Mesendoderm (in vitro differentiated cells): ENCODE measurements at regions not wholly inside any gene's neighbourhood (a gene's known extent, or its start where the extent isn't known, plus 50 kb on each side); places are given as distances from the start of the nearest gene placed in this dataset.

Experiments used
- DNase-seq: peaks from one replicate; pipeline ENCODE4 v3.0.0; 2013
- H2AK5ac ChIP-seq: 2 replicates; pipeline ENCODE4 v1.6.1; 2013; ENCODE audit warnings: low read length, inconsistent platforms
- H2BK120ac ChIP-seq: 2 replicates; pipeline ENCODE4 v1.6.1; 2013; ENCODE audit warnings: low read depth, mild to moderate bottlenecking, low read length, moderate library complexity, mixed read lengths
- H2BK15ac ChIP-seq: replicated peaks from 2 replicates; pipeline ENCODE4 v1.6.1; 2013; ENCODE audit warnings: low read depth, mild to moderate bottlenecking, moderate library complexity
- H2BK5ac ChIP-seq: 2 replicates; pipeline ENCODE4 v1.6.1; 2013; ENCODE audit warnings: low read length, inconsistent platforms
- H3K18ac ChIP-seq: 2 replicates; pipeline ENCODE4 v1.6.1; 2013; ENCODE audit warnings: mild to moderate bottlenecking, low read length, mixed read lengths
- H3K23ac ChIP-seq: one replicate; pipeline ENCODE4 v1.6.1; 2013; ENCODE audit warnings: low read length
- H3K27ac ChIP-seq: 2 replicates; pipeline ENCODE4 v1.5.1; 2013; ENCODE audit warnings: low read depth, mild to moderate bottlenecking, inconsistent platforms, low read length, moderate library complexity
- H3K27me3 ChIP-seq: 2 replicates; pipeline ENCODE4 v1.6.1; 2013; ENCODE audit warnings: low read length, control low read depth, mild to moderate bottlenecking, inconsistent platforms; ENCODE audit not compliant: insufficient read depth, poor library complexity
- H3K36me3 ChIP-seq: 2 replicates; pipeline ENCODE4 v1.6.1; 2013; ENCODE audit warnings: low read length, inconsistent platforms; ENCODE audit not compliant: control insufficient read depth, insufficient read depth
- H3K4ac ChIP-seq: one replicate; pipeline ENCODE4 v1.6.1; 2013; ENCODE audit warnings: low read depth, mild to moderate bottlenecking, low read length, moderate library complexity
- H3K4me1 ChIP-seq: 2 replicates; pipeline ENCODE4 v1.6.1; 2013; ENCODE audit warnings: low read depth, low read length, inconsistent platforms; ENCODE audit not compliant: control insufficient read depth
- H3K4me2 ChIP-seq: 2 replicates; pipeline ENCODE4 v1.6.1; 2013; ENCODE audit warnings: low read length
- H3K4me3 ChIP-seq: 2 replicates; pipeline ENCODE4 v1.5.1; 2013; ENCODE audit warnings: mild to moderate bottlenecking, low read length
- H3K56ac ChIP-seq: one replicate; pipeline ENCODE4 v1.6.1; 2013; ENCODE audit warnings: low read length
- H3K79me1 ChIP-seq: 2 replicates; pipeline ENCODE4 v1.6.1; 2013; ENCODE audit warnings: low read length, inconsistent platforms
- H3K79me2 ChIP-seq: 2 replicates; pipeline ENCODE4 v1.6.1; 2013; ENCODE audit warnings: mild to moderate bottlenecking, low read length; ENCODE audit not compliant: control insufficient read depth, insufficient read depth
- H3K9ac ChIP-seq: 2 replicates; pipeline ENCODE4 v1.6.1; 2013; ENCODE audit warnings: low read length, inconsistent platforms
- H4K5ac ChIP-seq: one replicate; pipeline ENCODE4 v1.6.1; 2013; ENCODE audit warnings: low read length
- H4K8ac ChIP-seq: one replicate; pipeline ENCODE4 v1.6.1; 2013; ENCODE audit warnings: low read depth, mild to moderate bottlenecking, control low read depth, low read length, moderate library complexity
- WGBS: extraction: QIAGEN DNeasy Blood & Tissue Kit; methylation state at CpG from one replicate; pipeline ENCODE4 v1.1.7; 2013; ENCODE audit warnings: low lambda C conversion rate, missing lambda C conversion rate; ENCODE audit not compliant: insufficient coverage; ENCODE audit errors: extremely low coverage; 5-methylcytosine and 5-hydroxymethylcytosine counted together

GRCh38 chr3:34235096-34235495 lies 436.7 kb downstream of the PDCD6IP start:
- no peak overlapping the region for H2AK5ac ChIP-seq
- no peaks in the 10 kb centered on the region for H3K4me1 ChIP-seq
- H4K5ac ChIP-seq = no peak overlapping the region
- H2BK15ac ChIP-seq = no peak overlapping the region
- H3K79me1 ChIP-seq = no peaks in the 10 kb centered on the region
- no peaks in the 10 kb centered on the region for H3K27me3 ChIP-seq
- H2BK120ac ChIP-seq = no peak overlapping the region
- no peak overlapping the region for H4K8ac ChIP-seq
- no peaks in the 10 kb centered on the region for H3K36me3 ChIP-seq
- no peak overlapping the region for H2BK5ac ChIP-seq
- no peak overlapping the region for H3K23ac ChIP-seq
- H3K27ac ChIP-seq = no peak overlapping the region
- H3K79me2 ChIP-seq = no peaks in the 10 kb centered on the region
- no CpG with 5 or more reads among the region's 2 CpGs for WGBS
- H3K18ac ChIP-seq = no peak overlapping the region
- H3K4me2 ChIP-seq = no peak overlapping the region
- no peak overlapping the region for H3K9ac ChIP-seq
- H3K4ac ChIP-seq = no peak overlapping the region
- no peak for DNase-seq
- H3K4me3 ChIP-seq = no peak overlapping the region
- H3K56ac ChIP-seq = no peak overlapping the region

- H3K4me1 ChIP-seq = no peaks in the 10 kb centered on the region
- no peak overlapping the region for H4K5ac ChIP-seq
- WGBS = no CpG with 5 or more reads among the region's 1 CpG
- no peak overlapping the region for H3K4ac ChIP-seq
- no peaks in the 10 kb centered on the region for H3K27me3 ChIP-seq
- no peak overlapping the region for H3K4me3 ChIP-seq
- H3K4me2 ChIP-seq = no peak overlapping the region
- no peaks in the 10 kb centered on the region for H3K79me2 ChIP-seq
- no peak overlapping the region for H3K56ac ChIP-seq
- no peak overlapping the region for H3K27ac ChIP-seq
- no peaks in the 10 kb centered on the region for H3K79me1 ChIP-seq
- H2AK5ac ChIP-seq = no peak overlapping the region
- no peak overlapping the region for H3K23ac ChIP-seq
- H3K36me3 ChIP-seq = no peaks in the 10 kb centered on the region
- no peak for DNase-seq
- no peak overlapping the region for H4K8ac ChIP-seq
- no peak overlapping the region for H3K18ac ChIP-seq
- no peak overlapping the region for H2BK15ac ChIP-seq
- no peak overlapping the region for H3K9ac ChIP-seq
- no peak overlapping the region for H2BK120ac ChIP-seq
- no peak overlapping the region for H2BK5ac ChIP-seq
Observed at GRCh38 chr3:34237946-34238345, 439.5 kb downstream of the PDCD6IP start.

GRCh38 chr3:34238407-34238806 lies 440.0 kb downstream of the PDCD6IP start:
- no peak overlapping the region for H2AK5ac ChIP-seq
- no peak overlapping the region for H3K9ac ChIP-seq
- no peak overlapping the region for H3K4me2 ChIP-seq
- no peaks in the 10 kb centered on the region for H3K79me1 ChIP-seq
- no peak overlapping the region for H3K4me3 ChIP-seq
- no peak overlapping the region for H3K18ac ChIP-seq
- no peaks in the 10 kb centered on the region for H3K4me1 ChIP-seq
- H4K5ac ChIP-seq = no peak overlapping the region
- H4K8ac ChIP-seq = no peak overlapping the region
- no peak overlapping the region for H3K23ac ChIP-seq
- H3K56ac ChIP-seq = no peak overlapping the region
- H2BK120ac ChIP-seq = no peak overlapping the region
- DNase-seq = no peak
- no peaks in the 10 kb centered on the region for H3K36me3 ChIP-seq
- no peak overlapping the region for H2BK5ac ChIP-seq
- no peaks in the 10 kb centered on the region for H3K27me3 ChIP-seq
- H3K27ac ChIP-seq = no peak overlapping the region
- no CpG with 5 or more reads among the region's 1 CpG for WGBS
- no peaks in the 10 kb centered on the region for H3K79me2 ChIP-seq
- no peak overlapping the region for H3K4ac ChIP-seq
- H2BK15ac ChIP-seq = no peak overlapping the region

GRCh38 chr3:34239287-34239686 lies 440.9 kb downstream of the PDCD6IP start:
- Histone ChIP-seq H3K4me3 (no peak overlapping the region), H3K79me2 (no peaks in the 10 kb centered on the region), H3K27me3 (no peaks in the 10 kb centered on the region), H4K8ac (no peak overlapping the region), H2BK5ac (no peak overlapping the region), H4K5ac (no peak overlapping the region), H3K23ac (no peak overlapping the region), H3K4ac (no peak overlapping the region), H3K9ac (no peak overlapping the region), H3K79me1 (no peaks in the 10 kb centered on the region), H2AK5ac (no peak overlapping the region), H3K56ac (no peak overlapping the region), H2BK15ac (no peak overlapping the region), H3K4me2 (no peak overlapping the region), H3K18ac (no peak overlapping the region), H3K36me3 (no peaks in the 10 kb centered on the region), H3K27ac (no peak overlapping the region), H2BK120ac (no peak overlapping the region), H3K4me1 (no peaks in the 10 kb centered on the region)
- WGBS = no CpG with 5 or more reads among the region's 4 CpGs
- no peak for DNase-seq

GRCh38 chr3:34239875-34240274 lies 441.4 kb downstream of the PDCD6IP start:
- H3K9ac ChIP-seq = no peak overlapping the region
- no peak overlapping the region for H3K18ac ChIP-seq
- no peak overlapping the region for H3K4ac ChIP-seq
- no peaks in the 10 kb centered on the region for H3K79me1 ChIP-seq
- H3K79me2 ChIP-seq = no peaks in the 10 kb centered on the region
- no peak overlapping the region for H3K4me2 ChIP-seq
- no peak overlapping the region for H2BK120ac ChIP-seq
- H3K27me3 ChIP-seq = no peaks in the 10 kb centered on the region
- no peaks in the 10 kb centered on the region for H3K4me1 ChIP-seq
- no peak overlapping the region for H4K8ac ChIP-seq
- no peak overlapping the region for H4K5ac ChIP-seq
- no peak overlapping the region for H3K23ac ChIP-seq
- no peak overlapping the region for H2BK15ac ChIP-seq
- no peak overlapping the region for H2AK5ac ChIP-seq
- no peak overlapping the region for H3K4me3 ChIP-seq
- DNase-seq = no peak
- no peaks in the 10 kb centered on the region for H3K36me3 ChIP-seq
- H3K27ac ChIP-seq = no peak overlapping the region
- H2BK5ac ChIP-seq = no peak overlapping the region
- no peak overlapping the region for H3K56ac ChIP-seq

- no CpG with 5 or more reads among the region's 1 CpG for WGBS
- Histone ChIP-seq H3K36me3 (no peaks in the 10 kb centered on the region), H3K56ac (no peak overlapping the region), H3K9ac (no peak overlapping the region), H3K4me2 (no peak overlapping the region), H3K18ac (no peak overlapping the region), H2BK120ac (no peak overlapping the region), H3K4me1 (no peaks in the 10 kb centered on the region), H3K27me3 (no peaks in the 10 kb centered on the region), H3K79me2 (no peaks in the 10 kb centered on the region), H2BK5ac (no peak overlapping the region), H2AK5ac (no peak overlapping the region), H4K5ac (no peak overlapping the region), H3K27ac (no peak overlapping the region), H3K79me1 (no peaks in the 10 kb centered on the region), H4K8ac (no peak overlapping the region), H2BK15ac (no peak overlapping the region), H3K4ac (no peak overlapping the region), H3K4me3 (no peak overlapping the region), H3K23ac (no peak overlapping the region)
- no peak for DNase-seq
Observed at GRCh38 chr3:34247401-34247800, 449.0 kb downstream of the PDCD6IP start.
